ENCODE measurements at regions not wholly inside any gene's neighbourhood (a gene's known extent, or its start where the extent isn't known, plus 50 kb on each side); places are given as distances from the start of the nearest gene placed in this dataset.

- TF ChIP-seq CTCF (conservative IDR thresholded peaks at IDR 0.05; ENCODE audit: low read depth in 2 of 2) = no peak
- TF ChIP-seq POLR2AphosphoS5 (IDR thresholded peaks at IDR 0.05; ENCODE audit: low read depth) = no peak
- no peak for TF ChIP-seq EZH2 (IDR thresholded peaks at IDR 0.05; ENCODE audit: low read depth, unreplicated experiment)
- TF ChIP-seq ZNF462 (CRISPR knock-in tag; IDR thresholded peaks at IDR 0.05) = no peak
- no peak for TF ChIP-seq REST (IDR thresholded peaks at IDR 0.05; ENCODE audit: unreplicated experiment)
- TF ChIP-seq EZH2phosphoT487 (IDR thresholded peaks at IDR 0.05; ENCODE audit: unreplicated experiment) = no peak
- no peak for TF ChIP-seq CREB1 (CRISPR knock-in tag; IDR thresholded peaks at IDR 0.05; ENCODE audit: low read depth)
- TF ChIP-seq JUNB (IDR thresholded peaks at IDR 0.05; ENCODE audit: unreplicated experiment) = no peak
- no peak for TF ChIP-seq ZNF331 (CRISPR knock-in tag; IDR thresholded peaks at IDR 0.05; ENCODE audit: low read depth)
- TF ChIP-seq STAT1 (IDR thresholded peaks at IDR 0.05; ENCODE audit: unreplicated experiment) = no peak
- no peak for TF ChIP-seq NANOG (IDR thresholded peaks at IDR 0.05; ENCODE audit: borderline replicate concordance)
Observed at GRCh38 chr10:130425169-130425568, 289.0 kb downstream of the GLRX3 start.

Measured in GM23338 (cell line).